NCI-H2029 (cell line): ENCODE measurements at regions not wholly inside any gene's neighbourhood (a gene's known extent, or its start where the extent isn't known, plus 50 kb on each side); places are given as distances from the start of the nearest gene placed in this dataset.
"Not testable (repeated sequence)": the region's sequence is repeated elsewhere in the genome, so short reads cannot be mapped to it uniquely, and the experiment has no call there.

Experiments
- DNase-seq: peaks from one replicate; lab custom pipeline; 2025; lab: John Stamatoyannopoulos, UW

- no peak for DNase-seq
Measured at GRCh38 chr3:110478377-110479054, 593.1 kb upstream of the NECTIN3 start.

- DNase-seq: no peak
Measured at GRCh38 chr3:110479731-110480130, 591.9 kb upstream of the NECTIN3 start.

GRCh38 chr3:110485389-110485788 is 586.2 kb upstream of the NECTIN3 start:
- no peak for DNase-seq

- no peak for DNase-seq
Measured at GRCh38 chr3:110487840-110488239, 583.8 kb upstream of the NECTIN3 start.

GRCh38 chr3:110491413-110491812 is 580.2 kb upstream of the NECTIN3 start:
- no peak for DNase-seq

GRCh38 chr3:110492876-110493275 is 578.7 kb upstream of the NECTIN3 start:
- DNase-seq: no peak

GRCh38 chr3:110493438-110494092 is 578.1 kb upstream of the NECTIN3 start:
- DNase-seq: no peak

GRCh38 chr3:110494093-110494490 is 577.5 kb upstream of the NECTIN3 start:
- no peak for DNase-seq

- DNase-seq: no peak
Measured at GRCh38 chr3:110494728-110495127, 576.9 kb upstream of the NECTIN3 start.

GRCh38 chr3:110495201-110495927 is 576.3 kb upstream of the NECTIN3 start:
- no peak for DNase-seq

GRCh38 chr3:110504401-110504800 is 567.2 kb upstream of the NECTIN3 start:
- DNase-seq: no peak

- no peak for DNase-seq
Measured at GRCh38 chr3:110504901-110505300, 566.7 kb upstream of the NECTIN3 start.

GRCh38 chr3:110506890-110507289 is 564.7 kb upstream of the NECTIN3 start:
- no peak for DNase-seq

GRCh38 chr3:110507570-110507969 is 564.0 kb upstream of the NECTIN3 start:
- not testable (repeated sequence) for DNase-seq

GRCh38 chr3:110512961-110513360 is 558.7 kb upstream of the NECTIN3 start:
- no peak for DNase-seq

- no peak for DNase-seq
Measured at GRCh38 chr3:110518031-110518430, 553.6 kb upstream of the NECTIN3 start.

GRCh38 chr3:110519071-110519470 is 552.5 kb upstream of the NECTIN3 start:
- no peak for DNase-seq

- no peak for DNase-seq
Measured at GRCh38 chr3:110521019-110521418, 550.6 kb upstream of the NECTIN3 start.

GRCh38 chr3:110525558-110526064 is 546.0 kb upstream of the NECTIN3 start:
- not testable (repeated sequence) for DNase-seq

- no peak for DNase-seq
Measured at GRCh38 chr3:110526777-110527727, 544.6 kb upstream of the NECTIN3 start.

GRCh38 chr3:110528305-110529121 is 543.1 kb upstream of the NECTIN3 start:
- DNase-seq: no peak
